ENCODE measurements at regions not wholly inside any gene's neighbourhood (a gene's known extent, or its start where the extent isn't known, plus 50 kb on each side); places are given as distances from the start of the nearest gene placed in this dataset.

- no peak for DNase-seq (ENCODE audit: low read depth, low spot score)
- no peak overlapping the region for H3K4me3 ChIP-seq (ENCODE audit: low read length)
Observed at GRCh38 chr3:178152031-178152806, 384.0 kb upstream of the KCNMB2 start.

- no peak for DNase-seq (ENCODE audit: low read depth, low spot score)
- H3K4me3 ChIP-seq (ENCODE audit: low read length): no peak overlapping the region
Observed at GRCh38 chr3:178152988-178153387, 383.2 kb upstream of the KCNMB2 start.

GRCh38 chr3:178155521-178155920 lies 380.7 kb upstream of the KCNMB2 start:
- no peak for DNase-seq (ENCODE audit: low read depth, low spot score)
- no peak overlapping the region for H3K4me3 ChIP-seq (ENCODE audit: low read length)

GRCh38 chr3:178156301-178156700 lies 379.9 kb upstream of the KCNMB2 start:
- no peak for DNase-seq (ENCODE audit: low read depth, low spot score)

GRCh38 chr3:178159691-178160220 lies 376.5 kb upstream of the KCNMB2 start:
- H3K4me3 ChIP-seq (ENCODE audit: low read length): no peak overlapping the region
- DNase-seq (ENCODE audit: low read depth, low spot score): no peak

More at GRCh38 chr3:178156301-178156700, 379.9 kb upstream of the KCNMB2 start:
- H3K4me3 ChIP-seq (ENCODE audit: low read length): no peak overlapping the region

- H3K4me3 ChIP-seq (ENCODE audit: low read length): no peak overlapping the region
- no peak for DNase-seq (ENCODE audit: low read depth, low spot score)
Observed at GRCh38 chr3:178169421-178169820, 366.8 kb upstream of the KCNMB2 start.

- DNase-seq (ENCODE audit: low read depth, low spot score): no peak
- no peak overlapping the region for H3K4me3 ChIP-seq (ENCODE audit: low read length)
Observed at GRCh38 chr3:178170698-178171535, 365.3 kb upstream of the KCNMB2 start.

GRCh38 chr3:178172121-178172520 lies 364.1 kb upstream of the KCNMB2 start:
- H3K4me3 ChIP-seq (ENCODE audit: low read length): no peak overlapping the region
- DNase-seq (ENCODE audit: low read depth, low spot score): no peak

- DNase-seq (ENCODE audit: low read depth, low spot score): no peak
- no peak overlapping the region for H3K4me3 ChIP-seq (ENCODE audit: low read length)
Observed at GRCh38 chr3:178174201-178174915, 361.9 kb upstream of the KCNMB2 start.

- DNase-seq (ENCODE audit: low read depth, low spot score): no peak
- no peak overlapping the region for H3K4me3 ChIP-seq (ENCODE audit: low read length)
Observed at GRCh38 chr3:178181088-178181487, 355.1 kb upstream of the KCNMB2 start.

- no peak for DNase-seq (ENCODE audit: low read depth, low spot score)
- no peak overlapping the region for H3K4me3 ChIP-seq (ENCODE audit: low read length)
Observed at GRCh38 chr3:178181784-178182183, 354.5 kb upstream of the KCNMB2 start.

GRCh38 chr3:178182337-178182779 lies 353.9 kb upstream of the KCNMB2 start:
- H3K4me3 ChIP-seq (ENCODE audit: low read length): no peak overlapping the region
- DNase-seq (ENCODE audit: low read depth, low spot score): no peak

- no peak overlapping the region for H3K4me3 ChIP-seq (ENCODE audit: low read length)
- no peak for DNase-seq (ENCODE audit: low read depth, low spot score)
Observed at GRCh38 chr3:178184833-178185232, 351.4 kb upstream of the KCNMB2 start.

- no peak for DNase-seq (ENCODE audit: low read depth, low spot score)
- H3K4me3 ChIP-seq (ENCODE audit: low read length): no peak overlapping the region
Observed at GRCh38 chr3:178186666-178187065, 349.6 kb upstream of the KCNMB2 start.

GRCh38 chr3:178189854-178190253 lies 346.4 kb upstream of the KCNMB2 start:
- no peak for DNase-seq (ENCODE audit: low read depth, low spot score)
- no peak overlapping the region for H3K4me3 ChIP-seq (ENCODE audit: low read length)

GRCh38 chr3:178193846-178194245 lies 342.4 kb upstream of the KCNMB2 start:
- no peak overlapping the region for H3K4me3 ChIP-seq (ENCODE audit: low read length)
- no peak for DNase-seq (ENCODE audit: low read depth, low spot score)

GRCh38 chr3:178194539-178194938 lies 341.7 kb upstream of the KCNMB2 start:
- DNase-seq (ENCODE audit: low read depth, low spot score): no peak
- H3K4me3 ChIP-seq (ENCODE audit: low read length): no peak overlapping the region

- no peak overlapping the region for H3K4me3 ChIP-seq (ENCODE audit: low read length)
- DNase-seq (ENCODE audit: low read depth, low spot score): no peak
Observed at GRCh38 chr3:178195824-178196223, 340.4 kb upstream of the KCNMB2 start.

- no peak overlapping the region for H3K4me3 ChIP-seq (ENCODE audit: low read length)
- DNase-seq (ENCODE audit: low read depth, low spot score): no peak
Observed at GRCh38 chr3:178198329-178198728, 337.9 kb upstream of the KCNMB2 start.

Data from Jurkat, Clone E6-1 (cell line).